Esophagus mucosa (tissue), 1 donor: ENCODE measurements at regions not wholly inside any gene's neighbourhood (a gene's known extent, or its start where the extent isn't known, plus 50 kb on each side); places are given as distances from the start of the nearest gene placed in this dataset.

Experiments used
- ATAC-seq: fragments of 200-7000 bp; cut with Tn5 transposase; one replicate; pipeline ENCODE4 v1.9.1; 2020
- donor health status: DM: yes; HTN: yes; CAD: no.

GRCh38 chr2:45253151-45253550 is 243.9 kb upstream of the SIX2 start:
- ATAC-seq, result no peak

GRCh38 chr2:45250176-45250575 is 240.9 kb upstream of the SIX2 start:
- ATAC-seq, result no peak

GRCh38 chr2:45248214-45248613 is 239.0 kb upstream of the SIX2 start:
- no peak for ATAC-seq

GRCh38 chr2:45244928-45245327 is 235.7 kb upstream of the SIX2 start:
- ATAC-seq, result no peak

- ATAC-seq, result no peak
These were observed 233.0 kb upstream of the SIX2 start for GRCh38 chr2:45242161-45242741.

GRCh38 chr2:45241061-45241561 is 231.9 kb upstream of the SIX2 start:
- ATAC-seq, result no peak

- peak; percentile 71 for ATAC-seq
These were observed 228.7 kb upstream of the SIX2 start for GRCh38 chr2:45237850-45238542.

- ATAC-seq, result no peak
These were observed 227.9 kb upstream of the SIX2 start for GRCh38 chr2:45237128-45237527.

- no peak for ATAC-seq
These were observed 227.0 kb upstream of the SIX2 start for GRCh38 chr2:45236268-45236667.

- ATAC-seq, result no peak
These were observed 224.0 kb upstream of the SIX2 start for GRCh38 chr2:45233301-45233700.

- no peak for ATAC-seq
These were observed 223.6 kb upstream of the SIX2 start for GRCh38 chr2:45232818-45233217.

GRCh38 chr2:45229411-45229810 is 220.2 kb upstream of the SIX2 start:
- ATAC-seq, result no peak

- no peak for ATAC-seq
These were observed 218.1 kb upstream of the SIX2 start for GRCh38 chr2:45227347-45227746.

GRCh38 chr2:45224993-45225380 is 215.7 kb upstream of the SIX2 start:
- no peak for ATAC-seq

GRCh38 chr2:45224321-45224992 is 215.2 kb upstream of the SIX2 start:
- ATAC-seq, result no peak

- no peak for ATAC-seq
These were observed 214.3 kb upstream of the SIX2 start for GRCh38 chr2:45223531-45223930.

GRCh38 chr2:45220227-45220626 is 211.0 kb upstream of the SIX2 start:
- no peak for ATAC-seq

- ATAC-seq, result peak; percentile 91
These were observed 209.7 kb upstream of the SIX2 start for GRCh38 chr2:45218931-45219339.

GRCh38 chr2:45218297-45218696 is 209.0 kb upstream of the SIX2 start:
- ATAC-seq, result no peak

- ATAC-seq, result no peak
These were observed 206.9 kb upstream of the SIX2 start for GRCh38 chr2:45216118-45216517.

GRCh38 chr2:45214550-45214949 is 205.3 kb upstream of the SIX2 start:
- no peak for ATAC-seq

GRCh38 chr2:45212953-45213635 is 203.8 kb upstream of the SIX2 start:
- ATAC-seq, result no peak

- ATAC-seq, result no peak
These were observed 202.4 kb upstream of the SIX2 start for GRCh38 chr2:45211636-45212035.
